Stomach smooth muscle (tissue), 2 donors: ENCODE measurements at regions not wholly inside any gene's neighbourhood (a gene's known extent, or its start where the extent isn't known, plus 50 kb on each side); places are given as distances from the start of the nearest gene placed in this dataset.

Experiments
- H3K27ac ChIP-seq: one replicate; pipeline ENCODE4 v1.7.0; 2013; ENCODE audit warnings: mild to moderate bottlenecking, low read length, inconsistent platforms
- H3K27me3 ChIP-seq, 2 donors: one replicate each; pipeline ENCODE4 v1.7.0; 2013; ENCODE audit warnings: low read length in 2 of 2; ENCODE audit not compliant: insufficient read depth in 2 of 2, control insufficient read depth in 1 of 2
- H3K36me3 ChIP-seq, 2 donors: one replicate each; pipeline ENCODE4 v1.7.0; 2013; ENCODE audit warnings: low read length in 2 of 2; ENCODE audit not compliant: control insufficient read depth in 2 of 2, insufficient read depth in 2 of 2
- H3K4me1 ChIP-seq: one replicate; pipeline ENCODE4 v1.7.0; 2013; ENCODE audit warnings: low read length; ENCODE audit not compliant: control insufficient read depth, insufficient read depth
- H3K4me3 ChIP-seq, 2 donors: one replicate each; pipeline ENCODE4 v1.7.0; 2013; ENCODE audit warnings: low read length in 2 of 2
- H3K9ac ChIP-seq, 2 donors: one replicate each; pipeline ENCODE4 v1.7.0; 2013; ENCODE audit warnings: low read length in 2 of 2, mild to moderate bottlenecking in 1 of 2
- H3K9me3 ChIP-seq, 2 donors: one replicate each; pipeline ENCODE4 v1.7.0; 2013; ENCODE audit warnings: low read length in 2 of 2; ENCODE audit not compliant: control insufficient read depth in 2 of 2
- donor health status: healthy.
- donor health status: Pancreatic carcinoma.

DNA sequence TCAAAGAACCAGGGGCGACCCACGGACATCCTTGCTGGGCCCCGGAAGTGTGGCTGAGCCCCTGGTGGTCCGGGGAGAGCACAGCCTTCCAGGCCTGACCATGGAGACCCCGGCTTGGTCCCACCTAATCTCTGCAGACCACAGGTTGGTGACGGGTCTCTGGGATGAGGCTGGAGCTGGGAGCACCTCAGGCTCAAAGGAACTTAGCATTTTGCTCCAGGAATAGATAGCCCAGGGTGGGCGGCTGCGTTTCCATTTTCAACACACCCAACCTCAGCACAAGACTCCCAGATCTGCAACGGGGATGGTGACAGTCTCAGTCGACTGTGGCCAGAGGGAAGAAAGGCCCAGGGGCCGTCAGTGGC lies 58.5 kb downstream of the FOXL3 start:
- no peaks in the 10 kb centered on the region for H3K27me3 ChIP-seq
- H3K36me3 ChIP-seq: no peaks in the 10 kb centered on the region
- H3K9ac ChIP-seq: no peak overlapping the region
- no peak overlapping the region for H3K27ac ChIP-seq
- H3K4me1 ChIP-seq: no peaks in the 10 kb centered on the region
- H3K9me3 ChIP-seq: no peaks in the 10 kb centered on the region
- H3K4me3 ChIP-seq: no peak overlapping the region

GRCh38 chr7:348962-349743 lies 59.2 kb downstream of the FOXL3 start:
- no peaks in the 10 kb centered on the region for H3K9me3 ChIP-seq
- no peak overlapping the region for H3K4me3 ChIP-seq
- H3K9ac ChIP-seq: no peak overlapping the region
- no peaks in the 10 kb centered on the region for H3K27me3 ChIP-seq
- no peak overlapping the region for H3K27ac ChIP-seq
- H3K36me3 ChIP-seq: no peaks in the 10 kb centered on the region
- H3K4me1 ChIP-seq: no peaks in the 10 kb centered on the region

GRCh38 chr7:351256-351655 lies 61.3 kb downstream of the FOXL3 start:
- H3K27me3 ChIP-seq: peaks cover 0 to 2% of the 10 kb centered on the region in 2 donors
- no peak overlapping the region for H3K9ac ChIP-seq
- H3K4me1 ChIP-seq: no peaks in the 10 kb centered on the region
- no peaks in the 10 kb centered on the region for H3K36me3 ChIP-seq
- H3K9me3 ChIP-seq: no peaks in the 10 kb centered on the region
- H3K4me3 ChIP-seq: no peak overlapping the region
- no peak overlapping the region for H3K27ac ChIP-seq

DNA sequence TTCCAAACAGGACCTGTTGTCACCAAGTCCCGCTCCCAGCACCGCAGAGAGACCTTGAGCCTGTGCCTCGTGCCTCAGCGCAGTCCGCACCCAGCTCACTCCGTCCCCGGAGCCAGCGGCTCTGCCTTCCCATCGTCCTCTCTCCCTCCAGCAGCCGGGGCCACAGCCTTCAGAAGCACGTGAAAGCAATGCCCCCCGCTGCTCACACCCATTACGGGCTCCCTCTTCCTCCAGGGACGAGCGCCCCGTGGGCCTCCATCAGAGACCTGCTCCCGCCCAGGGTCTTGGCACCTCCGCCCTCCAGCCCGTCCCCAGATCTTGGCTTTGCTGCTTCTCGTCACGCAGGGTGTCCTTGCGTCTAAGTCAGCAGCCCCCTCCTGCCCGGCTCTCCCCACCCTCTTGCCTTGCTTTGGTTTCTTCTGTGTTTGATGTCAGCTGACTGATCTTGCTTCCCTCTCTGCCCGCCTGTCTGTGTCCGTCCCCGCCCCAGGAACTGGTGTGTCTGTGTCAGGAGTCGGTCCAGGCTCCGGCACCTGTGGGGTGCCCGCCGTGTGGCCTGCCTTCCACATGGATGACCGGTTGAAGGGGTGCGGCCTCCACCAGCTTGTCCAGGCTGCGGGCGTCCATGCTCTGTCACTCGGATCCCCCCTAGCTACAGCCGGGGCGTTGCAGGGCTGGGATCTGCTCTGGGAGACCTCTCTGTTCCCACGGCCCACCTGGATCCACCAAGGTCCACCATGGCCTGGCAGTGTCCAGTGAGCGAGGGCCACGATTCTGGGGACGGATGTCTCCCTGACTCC lies 61.9 kb downstream of the FOXL3 start:
- Histone ChIP-seq H3K36me3 (no peaks in the 10 kb centered on the region), H3K4me3 (no peak overlapping the region), H3K4me1 (no peaks in the 10 kb centered on the region), H3K27ac (no peak overlapping the region), H3K27me3 (peaks cover 0 to 2% of the 10 kb centered on the region in 2 donors), H3K9me3 (no peaks in the 10 kb centered on the region), H3K9ac (no peak overlapping the region)

DNA sequence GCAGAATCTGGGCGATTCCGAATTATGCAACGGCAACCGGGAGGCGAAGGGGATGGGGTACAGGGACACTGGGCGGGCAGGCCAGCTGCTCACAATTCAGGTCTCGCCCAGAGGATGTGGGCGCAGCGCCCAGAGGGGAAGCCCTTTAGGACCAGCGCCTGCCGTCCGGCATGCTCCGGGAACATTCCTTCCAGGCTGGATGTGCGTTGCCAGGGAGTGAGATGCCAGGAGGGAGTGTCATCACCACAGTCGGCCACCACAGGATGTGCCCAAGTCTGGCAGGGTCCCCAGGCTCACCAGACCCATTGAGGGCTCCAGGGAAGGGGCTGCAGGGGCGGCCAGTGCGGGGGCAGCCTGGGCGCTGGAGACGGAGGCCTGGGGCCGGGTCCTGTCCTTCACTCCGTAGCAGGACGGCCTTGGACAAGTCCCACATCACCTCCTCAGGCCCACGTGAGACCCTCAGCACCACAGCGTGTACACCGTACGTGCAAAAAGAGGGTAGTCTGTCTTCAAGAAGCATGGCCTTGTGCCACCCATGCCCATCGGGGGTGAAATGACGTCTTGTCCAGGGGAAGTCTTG lies 63.9 kb downstream of the FOXL3 start:
- H3K9ac ChIP-seq: no peak overlapping the region
- peaks cover 0 to 10% of the 10 kb centered on the region in 2 donors for H3K9me3 ChIP-seq
- no peaks in the 10 kb centered on the region for H3K36me3 ChIP-seq
- H3K27me3 ChIP-seq: peaks cover 3% of the 10 kb centered on the region in 2 donors
- H3K4me3 ChIP-seq: no peak overlapping the region
- no peaks in the 10 kb centered on the region for H3K4me1 ChIP-seq
- H3K27ac ChIP-seq: no peak overlapping the region

- peaks cover 8 to 11% of the 10 kb centered on the region in 2 donors for H3K27me3 ChIP-seq
- H3K9me3 ChIP-seq: peaks cover 0 to 12% of the 10 kb centered on the region in 2 donors
- no peaks in the 10 kb centered on the region for H3K4me1 ChIP-seq
- H3K4me3 ChIP-seq: no peak overlapping the region
- no peaks in the 10 kb centered on the region for H3K36me3 ChIP-seq
- no peak overlapping the region for H3K9ac ChIP-seq
- no peak overlapping the region for H3K27ac ChIP-seq
These were observed 64.9 kb downstream of the FOXL3 start for GRCh38 chr7:354597-355470.

DNA sequence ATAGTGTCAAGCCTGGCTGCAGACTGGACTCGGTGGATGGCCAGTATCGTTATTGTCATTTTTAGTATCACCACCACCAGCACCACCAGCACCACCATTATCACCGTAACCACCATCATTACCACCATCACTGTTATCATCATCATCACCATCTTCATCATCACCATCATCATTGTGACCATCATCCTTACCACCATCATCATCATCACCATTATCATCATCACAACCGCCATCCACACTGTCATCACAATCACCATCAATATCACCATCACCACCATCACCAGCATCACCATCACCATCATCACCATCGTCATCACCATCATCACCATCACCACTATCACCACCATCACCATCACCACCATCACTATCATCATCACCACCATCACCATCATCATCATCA lies 65.6 kb downstream of the FOXL3 start:
- Histone ChIP-seq H3K9ac (no peak overlapping the region), H3K4me3 (no peak overlapping the region), H3K27me3 (peaks cover 10 to 16% of the 10 kb centered on the region in 2 donors), H3K4me1 (no peaks in the 10 kb centered on the region), H3K9me3 (peaks cover 0 to 12% of the 10 kb centered on the region in 2 donors), H3K36me3 (no peaks in the 10 kb centered on the region), H3K27ac (no peak overlapping the region)

DNA sequence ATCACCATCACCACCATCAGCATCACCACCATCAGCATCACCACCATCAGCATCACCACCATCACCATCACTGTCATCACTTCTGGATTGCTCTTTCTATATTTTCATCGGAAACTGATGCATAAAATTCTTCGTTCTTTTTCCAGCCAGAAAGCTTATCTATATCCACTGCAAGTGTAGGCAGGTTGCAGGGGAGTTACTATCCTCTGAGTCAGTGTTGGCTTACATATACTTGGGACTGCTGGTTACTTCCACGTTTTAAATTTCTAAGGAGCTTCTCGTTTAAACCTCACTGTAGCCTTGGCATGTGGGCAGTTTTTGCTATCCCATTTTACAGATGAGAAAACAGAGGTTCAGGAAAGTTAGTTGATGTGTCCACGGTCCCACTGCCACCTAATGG lies 66.1 kb downstream of the FOXL3 start:
- Histone ChIP-seq H3K4me3 (no peak overlapping the region), H3K9me3 (peaks cover 0 to 12% of the 10 kb centered on the region in 2 donors), H3K27me3 (peaks cover 10 to 16% of the 10 kb centered on the region in 2 donors), H3K36me3 (no peaks in the 10 kb centered on the region), H3K9ac (no peak overlapping the region), H3K27ac (no peak overlapping the region), H3K4me1 (no peaks in the 10 kb centered on the region)

DNA sequence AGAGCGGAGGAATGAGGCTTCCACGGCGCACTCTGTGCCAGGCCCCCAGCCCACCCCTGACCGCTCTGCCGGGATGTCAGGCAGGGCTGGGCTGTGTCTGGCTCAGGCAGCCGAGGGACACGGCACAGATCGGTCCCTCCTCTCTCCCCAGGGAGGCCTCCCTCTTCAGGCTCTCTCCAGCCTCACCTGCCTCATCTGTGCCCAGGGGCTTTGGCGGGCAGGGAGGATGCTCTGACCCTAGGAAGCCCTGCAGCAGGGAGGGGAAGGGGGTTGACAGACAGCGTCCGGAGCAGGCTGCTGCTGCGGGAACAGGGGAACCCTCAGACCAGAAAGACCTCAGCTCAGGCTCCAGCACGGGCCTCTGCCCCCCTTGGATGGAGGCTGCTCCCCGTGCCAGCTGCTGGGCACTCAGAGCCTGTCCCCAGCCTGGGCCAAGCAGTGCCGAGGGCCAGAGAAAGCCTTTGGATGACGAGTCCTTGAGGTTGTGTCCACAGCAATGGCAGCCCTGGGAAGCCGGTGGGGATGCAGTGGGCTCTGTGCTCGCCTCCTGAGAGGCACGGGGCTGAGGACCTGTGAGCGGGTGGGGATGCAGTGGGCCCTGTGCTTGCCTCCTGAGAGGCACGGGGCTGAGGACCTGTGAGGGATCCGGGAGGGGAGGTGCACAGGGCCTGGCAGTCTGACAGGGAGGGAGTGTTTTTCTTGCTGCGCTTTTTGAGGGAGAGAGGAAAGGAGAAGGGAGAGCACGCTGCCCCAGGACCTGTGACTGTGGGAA lies 66.9 kb downstream of the FOXL3 start:
- H3K36me3 ChIP-seq: no peaks in the 10 kb centered on the region
- no peaks in the 10 kb centered on the region for H3K4me1 ChIP-seq
- peaks cover 10 to 16% of the 10 kb centered on the region in 2 donors for H3K27me3 ChIP-seq
- H3K9me3 ChIP-seq: peaks cover 0 to 12% of the 10 kb centered on the region in 2 donors
- no peak overlapping the region for H3K9ac ChIP-seq
- H3K27ac ChIP-seq: no peak overlapping the region
- no peak overlapping the region for H3K4me3 ChIP-seq
